PC-9 (cell line): ENCODE measurements at regions not wholly inside any gene's neighbourhood (a gene's known extent, or its start where the extent isn't known, plus 50 kb on each side); places are given as distances from the start of the nearest gene placed in this dataset.

Experiments
- BruUV-seq: library from RNA; stranded (reverse); fragments of 400-500 nt; replicated peaks from 2 replicates; lab custom pipeline; 2021; lab: Mats Ljungman, UMichigan
- CTCF ChIA-PET: fragments of 300-600 bp; sonication (Branson Sonifier 250); formaldehyde crosslinking; loops from one replicate; lab custom pipeline; 2022; ENCODE audit warnings: antibody characterized with exemption; lab: Charles Lee
- POLR2A ChIA-PET: fragments of 300-600 bp; sonication (Branson Sonifier 250); formaldehyde crosslinking; loops from one replicate; lab custom pipeline; 2022; ENCODE audit warnings: antibody characterized with exemption; ENCODE audit not compliant: unreplicated experiment; lab: Charles Lee
- DNase-seq, 2 experiments: peaks; one replicate each; pipeline versions ENCODE4 v3.0.0 to v3.0.0-alpha.2; 2015 to 2022; ENCODE audit warnings: mixed read lengths in 1 of 2
- H2AFZ ChIP-seq: fragments of 200-600 bp; sonication (generic); 2 replicates; pipeline ENCODE4 v1.8.1; 2017; ENCODE audit warnings: antibody characterized with exemption
- H3F3A ChIP-seq: fragments of 200-600 bp; sonication (generic); 2 replicates; pipeline ENCODE4 v1.8.1; 2017; ENCODE audit warnings: antibody characterized with exemption, mild to moderate bottlenecking, low read depth; ENCODE audit not compliant: insufficient read depth
- H3K27ac ChIP-seq: fragments of 200-600 bp; sonication (generic); 2 replicates; pipeline ENCODE4 v1.6.1; 2016; ENCODE audit warnings: mixed run types
- H3K27me3 ChIP-seq: fragments of 200-600 bp; sonication (generic); 2 replicates; pipeline ENCODE4 v1.6.1; 2016; ENCODE audit warnings: low read depth, mixed run types; ENCODE audit not compliant: insufficient read depth
- H3K36me3 ChIP-seq: fragments of 200-600 bp; sonication (generic); 2 replicates; pipeline ENCODE4 v1.6.1; 2016; ENCODE audit warnings: low read depth, mixed run types
- H3K4me1 ChIP-seq: fragments of 200-600 bp; sonication (generic); replicated peaks from 2 replicates; pipeline ENCODE4 v1.6.1; 2016; ENCODE audit warnings: mixed run types; ENCODE audit not compliant: insufficient read depth
- H3K4me2 ChIP-seq: fragments of 200-600 bp; sonication (generic); 2 replicates; pipeline ENCODE4 v1.6.1; 2017; ENCODE audit warnings: mixed run types
- H3K4me3 ChIP-seq: fragments of 200-600 bp; sonication (generic); 2 replicates; pipeline ENCODE4 v1.6.1; 2016; ENCODE audit warnings: mixed run types
- H3K79me2 ChIP-seq: fragments of 200-600 bp; sonication (generic); 2 replicates; pipeline ENCODE4 v1.6.1; 2017; ENCODE audit warnings: low read depth, mixed run types
- H3K9me2 ChIP-seq: fragments of 200-600 bp; sonication (generic); 2 replicates; pipeline ENCODE4 v1.8.1; 2017; ENCODE audit warnings: mild to moderate bottlenecking; ENCODE audit not compliant: insufficient read depth
- H3K9me3 ChIP-seq: fragments of 200-600 bp; sonication (generic); 2 replicates; pipeline ENCODE4 v1.8.1; 2016; ENCODE audit warnings: low read depth; ENCODE audit not compliant: insufficient read depth
- H4K20me1 ChIP-seq: fragments of 200-600 bp; sonication (generic); 2 replicates; pipeline ENCODE4 v1.8.1; 2017; ENCODE audit not compliant: insufficient read depth
- CTCF ChIP-seq: fragments of 200-600 bp; sonication (generic); conservative IDR thresholded peaks from 2 replicates; pipeline ENCODE4 v1.6.1; 2017; ENCODE audit warnings: mixed run types, antibody characterized with exemption, mild to moderate bottlenecking, moderate library complexity
- EZH2 ChIP-seq: fragments of 200-600 bp; sonication (generic); IDR thresholded peaks from 2 replicates; pipeline ENCODE4 v1.8.0; 2017; ENCODE audit warnings: antibody characterized with exemption, low read depth
- intact Hi-C: fragments of 100-400 bp; cut with micrococcal nuclease; formaldehyde crosslinking; loops from one replicate; pipeline ENCODE4 v1.10.0; 2022; ENCODE audit not compliant: unreplicated experiment

DNA sequence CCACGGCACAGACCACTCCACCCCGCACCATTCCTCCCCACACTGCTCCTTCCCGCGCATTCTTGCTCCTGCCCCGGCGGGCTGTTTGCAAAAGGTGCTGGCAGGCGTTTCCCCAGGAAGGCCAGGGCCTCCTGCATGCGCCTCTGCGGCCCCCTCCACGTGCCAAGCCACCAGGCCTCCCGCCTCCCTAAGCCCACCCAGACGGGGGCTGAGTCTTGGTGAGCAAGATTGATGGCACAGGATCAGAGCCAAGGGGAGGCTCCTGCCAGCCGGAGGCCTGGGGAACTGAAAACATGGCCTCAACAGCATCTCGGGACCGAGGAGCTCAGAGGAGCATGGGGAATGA, 328.3 kb upstream of the DIO3 start:
- no peaks in the 10 kb centered on the region for H3K9me3 ChIP-seq
- ChIA-PET CTCF (no interaction called here), POLR2A (no interaction called here)
- no peaks in the 10 kb centered on the region for H3K79me2 ChIP-seq
- no peaks in the 10 kb centered on the region for H4K20me1 ChIP-seq
- H2AFZ ChIP-seq, result no peak overlapping the region
- H3K36me3 ChIP-seq, result no peaks in the 10 kb centered on the region
- no peaks in the 10 kb centered on the region for H3K4me1 ChIP-seq
- H3K4me2 ChIP-seq, result no peak overlapping the region
- H3F3A ChIP-seq, result no peaks in the 10 kb centered on the region
- no peaks in the 10 kb centered on the region for H3K27me3 ChIP-seq
- H3K4me3 ChIP-seq, result no peak overlapping the region
- no peak for DNase-seq
- H3K27ac ChIP-seq, result no peak overlapping the region
- H3K9me2 ChIP-seq, result no peaks in the 10 kb centered on the region
- intact Hi-C loops, result loop anchor here (10.0 kb wide), 2 partner anchors 568 to 848 kb away; no protein-coding TSS in a partner anchor
- no TSS peak for BruUV-seq
- TF ChIP-seq CTCF, result no peak
- no peak for TF ChIP-seq EZH2

DNA sequence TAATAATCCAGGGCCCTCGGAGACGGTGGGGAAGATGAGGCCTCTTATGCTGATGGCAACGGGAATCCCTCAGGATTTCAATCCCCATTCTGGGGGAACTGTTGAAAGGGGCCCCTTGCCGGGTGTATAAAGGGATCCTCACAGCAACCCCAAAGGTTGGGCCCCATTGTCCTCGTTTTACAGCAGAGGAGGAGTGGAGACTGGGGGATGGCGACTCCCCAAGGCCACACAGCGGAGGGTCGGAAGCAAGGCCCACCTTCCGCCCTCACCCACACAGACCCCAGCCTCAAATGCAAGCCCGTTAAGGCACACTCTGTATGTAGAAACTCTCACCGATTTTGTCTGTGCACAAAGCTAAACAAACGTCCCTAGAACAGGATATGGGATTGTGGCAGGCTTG, 327.9 kb upstream of the DIO3 start:
- Histone ChIP-seq H3K4me3 (no peak overlapping the region), H3K27ac (no peak overlapping the region), H3K4me2 (no peak overlapping the region), H3K9me3 (no peaks in the 10 kb centered on the region), H3F3A (no peaks in the 10 kb centered on the region), H3K36me3 (no peaks in the 10 kb centered on the region), H2AFZ (no peak overlapping the region), H3K4me1 (no peaks in the 10 kb centered on the region), H3K9me2 (no peaks in the 10 kb centered on the region), H4K20me1 (no peaks in the 10 kb centered on the region), H3K27me3 (no peaks in the 10 kb centered on the region), H3K79me2 (no peaks in the 10 kb centered on the region)
- ChIA-PET POLR2A (no interaction called here), CTCF (no interaction called here)
- no peak for DNase-seq
- no peak for TF ChIP-seq CTCF
- no peak for TF ChIP-seq EZH2
- intact Hi-C loops, result loop anchor here (10.0 kb wide), 2 partner anchors 569 to 849 kb away; no protein-coding TSS in a partner anchor
- no TSS peak for BruUV-seq

DNA sequence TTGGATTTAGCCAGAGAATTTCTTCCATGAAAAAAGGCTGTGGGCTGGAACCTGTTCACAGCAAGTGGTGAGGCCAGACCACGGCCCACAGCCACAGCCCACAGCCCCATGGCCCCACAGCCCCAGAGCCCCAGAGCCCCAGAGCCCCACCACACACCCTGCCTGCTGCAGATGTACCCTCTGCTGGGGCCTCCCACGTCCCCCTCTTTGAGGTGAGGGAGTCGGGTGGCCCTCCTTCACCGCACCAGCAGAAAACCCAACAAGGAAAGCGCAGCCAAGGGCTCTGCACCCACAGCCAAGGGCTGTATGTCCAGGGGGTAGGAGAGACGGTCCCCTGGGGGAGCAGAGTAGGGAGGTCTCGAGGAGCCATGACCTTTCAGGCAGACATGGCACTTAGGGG, 327.5 kb upstream of the DIO3 start:
- Histone ChIP-seq H3K27ac (no peak overlapping the region), H4K20me1 (no peaks in the 10 kb centered on the region), H3K27me3 (no peaks in the 10 kb centered on the region), H3K4me1 (no peaks in the 10 kb centered on the region), H3K79me2 (no peaks in the 10 kb centered on the region), H3K9me3 (no peaks in the 10 kb centered on the region), H3K4me2 (no peak overlapping the region), H2AFZ (no peak overlapping the region), H3K36me3 (no peaks in the 10 kb centered on the region), H3K4me3 (no peak overlapping the region), H3K9me2 (no peaks in the 10 kb centered on the region), H3F3A (no peaks in the 10 kb centered on the region)
- CTCF ChIA-PET, result no interaction called here
- DNase-seq, result no peak
- TF ChIP-seq CTCF, result no peak
- TF ChIP-seq EZH2, result no peak
- POLR2A ChIA-PET, result no interaction called here
- intact Hi-C loops, result loop anchor here (10.0 kb wide), 2 partner anchors 569 to 849 kb away; no protein-coding TSS in a partner anchor
- BruUV-seq, result no TSS peak
